H1 (cell line): ENCODE measurements at regions not wholly inside any gene's neighbourhood (a gene's known extent, or its start where the extent isn't known, plus 50 kb on each side); places are given as distances from the start of the nearest gene placed in this dataset.

Experiments used
- ASH2L ChIP-seq: fragments of 200-600, 300-600 bp; sonication (generic); IDR thresholded peaks from one replicate; pipeline ENCODE4 v1.7.1; 2017; ENCODE audit warnings: low read length
- CBX8 ChIP-seq: fragments of 300-800, 300-1000 bp; sonication (generic); IDR thresholded peaks from 2 replicates; pipeline ENCODE4 v1.7.1; 2016; ENCODE audit warnings: low read depth, low read length, borderline replicate concordance
- CREB1 ChIP-seq: IDR thresholded peaks from 2 replicates; pipeline ENCODE4 v1.6.1; 2012; ENCODE audit warnings: inconsistent platforms
- HDAC2 ChIP-seq, 2 experiments: fragments of 300-600 bp in 1 of 2; sonication (generic) in 1 of 2; IDR thresholded peaks; 2 replicates each; pipeline ENCODE4 v1.6.1; 2011 to 2012; ENCODE audit warnings: low read depth in 2 of 2, low read length in 2 of 2, mild to moderate bottlenecking in 2 of 2, moderate library complexity in 2 of 2, borderline replicate concordance in 1 of 2, inconsistent platforms in 1 of 2
- KDM5A ChIP-seq: fragments of 200-600 bp; IDR thresholded peaks from 2 replicates; pipeline ENCODE4 v1.7.1; 2012; ENCODE audit warnings: mild to moderate bottlenecking, low read length, inconsistent platforms, mixed read lengths
- MAX ChIP-seq: IDR thresholded peaks from 2 replicates; pipeline ENCODE4 v1.6.1; 2012; ENCODE audit warnings: inconsistent platforms
- NRF1 ChIP-seq: IDR thresholded peaks from 2 replicates; pipeline ENCODE4 v1.6.1; 2011; ENCODE audit warnings: mild to moderate bottlenecking, low read depth, low read length, improper control_type of control experiment
- RFX5 ChIP-seq: IDR thresholded peaks from 2 replicates; pipeline ENCODE4 v1.6.1; 2011; ENCODE audit warnings: low read depth, low read length, improper control_type of control experiment, borderline replicate concordance
- SIN3A ChIP-seq, 2 experiments: IDR thresholded peaks in 1 of 2; conservative IDR thresholded peaks in 1 of 2; 2 replicates each; pipeline ENCODE4 v1.6.1; 2011 to 2012; ENCODE audit warnings: low read length in 2 of 2, improper control_type of control experiment in 1 of 2, low read depth in 1 of 2, mild to moderate bottlenecking in 1 of 2
- SIRT6 ChIP-seq: IDR thresholded peaks from one replicate; pipeline ENCODE4 v1.7.1; 2012; ENCODE audit warnings: low read length, inconsistent platforms
- TEAD4 ChIP-seq: IDR thresholded peaks from 2 replicates; pipeline ENCODE4 v1.6.1; 2012; ENCODE audit warnings: low read depth, low read length, inconsistent platforms, mixed read lengths

DNA sequence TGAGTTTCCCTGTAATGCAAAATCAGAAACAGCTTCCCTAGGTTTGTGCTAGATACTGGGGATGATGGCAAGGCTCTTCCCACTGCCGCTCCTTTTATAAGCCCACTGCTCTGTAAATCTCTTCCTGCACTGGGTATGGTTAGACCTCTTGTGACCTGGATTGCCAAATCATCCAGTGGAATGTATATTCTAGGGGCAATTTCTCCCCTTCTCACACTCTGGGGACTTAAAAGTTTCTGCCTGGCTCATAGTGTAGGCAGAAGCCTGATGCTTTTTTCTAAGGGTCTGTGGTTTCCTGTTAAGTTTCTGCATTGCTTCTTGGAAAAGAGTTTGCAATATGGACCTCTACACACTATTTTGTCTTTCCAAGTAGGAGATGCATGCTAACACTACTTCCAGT lies 1582.0 kb upstream of the PCDH20 start (continued):
- TF ChIP-seq KDM5A = no peak
- TF ChIP-seq SIRT6 = no peak
- TF ChIP-seq SIN3A (conservative IDR thresholded peaks at IDR 0.05 in 1 of 2, IDR thresholded peaks at IDR 0.05 in 1 of 2; ENCODE audit: low read depth in 1 of 2, low read length in 2 of 2) = no peak
- no peak for TF ChIP-seq MAX
- TF ChIP-seq CBX8 = no peak
- no peak for TF ChIP-seq CREB1
- no peak for TF ChIP-seq TEAD4
- TF ChIP-seq ASH2L = no peak
- no peak for TF ChIP-seq RFX5
- TF ChIP-seq HDAC2 (IDR thresholded peaks at IDR 0.05; ENCODE audit: borderline replicate concordance in 1 of 2, low read depth in 2 of 2, low read length in 2 of 2) = no peak
- TF ChIP-seq NRF1 = no peak
